HG03575 (cell line): ENCODE measurements at regions not wholly inside any gene's neighbourhood (a gene's known extent, or its start where the extent isn't known, plus 50 kb on each side); places are given as distances from the start of the nearest gene placed in this dataset.

Experiments
- ATAC-seq: cut with Tn5 transposase; IDR thresholded peaks from one replicate; pipeline ENCODE4 v1.9.1; 2021; ENCODE audit not compliant: unreplicated experiment, insufficient number of reproducible peaks, low FRiP score; ENCODE audit errors: extremely low read depth

DNA sequence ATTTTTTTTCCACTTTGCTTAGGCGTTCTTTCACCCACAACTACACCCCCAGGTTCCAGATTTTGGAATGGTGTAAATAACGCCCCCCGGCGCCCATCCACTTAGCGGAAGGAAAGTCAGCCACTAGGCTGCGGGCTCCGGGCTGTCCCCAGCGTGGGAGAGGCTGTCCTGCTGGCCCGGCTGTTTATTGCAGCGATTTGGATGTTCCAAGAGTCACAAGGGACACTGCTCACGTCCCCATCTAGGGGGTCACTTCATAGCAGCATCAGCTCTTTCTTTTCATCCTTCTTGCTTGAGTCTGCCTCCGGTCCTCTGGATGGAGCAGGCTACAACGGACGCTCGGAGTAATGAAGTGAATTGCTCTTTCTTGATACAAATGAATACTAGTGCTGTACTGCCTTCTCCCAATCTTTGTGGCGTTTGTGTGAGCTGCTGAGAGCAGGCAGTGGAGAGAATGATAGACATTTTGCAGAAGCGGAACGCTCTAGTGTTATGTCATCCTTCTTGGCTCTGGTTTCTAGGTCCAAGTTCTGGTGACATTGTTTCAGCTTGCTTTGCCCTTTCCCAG is 50.7 kb upstream of the PAIP2B start:
- no peak for ATAC-seq

DNA sequence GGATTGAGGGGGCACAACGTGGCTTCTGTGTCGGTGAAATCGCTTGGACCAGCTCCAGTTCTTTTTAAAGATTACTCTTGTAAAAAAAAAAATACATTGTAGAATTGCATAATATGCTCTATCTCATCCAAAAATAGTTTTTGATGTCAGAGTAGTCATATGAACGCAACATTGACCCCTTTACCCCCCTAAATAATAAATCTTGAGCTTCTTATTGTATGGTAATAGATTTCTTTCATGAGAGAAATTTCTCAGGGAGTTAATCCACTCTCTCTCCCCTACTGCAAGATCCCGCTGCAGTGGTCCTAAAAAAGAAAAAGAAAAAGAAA is 50.2 kb upstream of the PAIP2B start:
- no peak for ATAC-seq

DNA sequence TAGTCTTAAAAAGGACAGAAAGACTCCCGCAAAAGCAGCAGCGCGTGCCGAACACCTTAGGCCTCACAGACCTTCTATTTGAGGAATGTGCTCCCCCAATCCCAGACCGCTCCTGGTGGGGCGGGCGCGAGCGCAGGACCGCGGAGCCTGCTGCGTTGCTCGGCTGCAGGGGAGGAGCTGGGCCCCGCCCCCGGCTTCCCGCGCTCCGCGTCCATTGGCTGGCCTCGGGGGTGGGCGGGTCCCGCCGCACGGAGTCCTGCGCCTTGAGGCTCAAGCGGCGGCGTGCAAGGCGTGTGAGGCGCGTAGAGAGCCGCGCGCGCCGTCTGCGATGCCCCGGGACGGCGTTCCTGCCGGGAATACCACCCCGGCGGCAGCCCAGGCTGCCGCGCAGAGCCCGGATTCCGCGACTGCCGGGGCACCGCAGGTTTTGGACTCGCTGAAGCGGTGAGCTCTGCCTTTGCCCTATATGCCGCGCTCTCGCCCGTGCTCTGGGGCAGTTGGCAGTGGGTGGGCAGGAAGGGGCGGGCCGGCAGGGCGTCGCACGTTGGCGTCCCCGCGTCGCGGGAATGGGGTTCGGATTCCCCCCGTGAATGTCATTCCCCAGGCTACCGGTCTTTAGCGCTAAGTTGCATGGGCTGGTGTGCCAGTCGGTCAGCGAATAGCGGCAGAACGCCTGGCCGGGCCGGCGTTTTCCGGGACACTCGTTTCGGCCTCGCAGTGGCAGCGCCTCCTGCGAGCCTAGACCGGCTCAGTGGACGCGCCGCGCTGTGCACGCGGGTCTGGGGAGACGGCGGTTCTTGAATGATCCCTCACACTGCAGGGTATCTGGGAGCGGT is 49.6 kb upstream of the PAIP2B start:
- ATAC-seq, result peak; percentile 80
